NCI-H510A (cell line): ENCODE measurements at regions not wholly inside any gene's neighbourhood (a gene's known extent, or its start where the extent isn't known, plus 50 kb on each side); places are given as distances from the start of the nearest gene placed in this dataset.
"Not testable (repeated sequence)": the region's sequence is repeated elsewhere in the genome, so short reads cannot be mapped to it uniquely, and the experiment has no call there.

Experiments used
- DNase-seq: peaks from one replicate; lab custom pipeline; 2025; lab: John Stamatoyannopoulos, UW

GRCh38 chr4:181753207-181753606 lies 490.0 kb upstream of the TENM3 start:
- DNase-seq, result no peak

GRCh38 chr4:181755846-181756245 lies 487.4 kb upstream of the TENM3 start:
- DNase-seq, result no peak

- no peak for DNase-seq
Measured at GRCh38 chr4:181756451-181757095, 486.6 kb upstream of the TENM3 start.

- no peak for DNase-seq
Measured at GRCh38 chr4:181757098-181757497, 486.1 kb upstream of the TENM3 start.

- DNase-seq, result no peak
Measured at GRCh38 chr4:181757910-181758660, 485.1 kb upstream of the TENM3 start.

GRCh38 chr4:181760560-181760959 lies 482.6 kb upstream of the TENM3 start:
- no peak for DNase-seq

GRCh38 chr4:181761156-181761555 lies 482.0 kb upstream of the TENM3 start:
- no peak for DNase-seq

- no peak for DNase-seq
Measured at GRCh38 chr4:181766061-181766548, 477.1 kb upstream of the TENM3 start.

- no peak for DNase-seq
Measured at GRCh38 chr4:181770971-181771370, 472.2 kb upstream of the TENM3 start.

GRCh38 chr4:181775298-181775697 lies 467.9 kb upstream of the TENM3 start:
- no peak for DNase-seq

GRCh38 chr4:181776264-181777054 lies 466.7 kb upstream of the TENM3 start:
- no peak for DNase-seq

- DNase-seq, result no peak
Measured at GRCh38 chr4:181777518-181777917, 465.7 kb upstream of the TENM3 start.

- DNase-seq, result no peak
Measured at GRCh38 chr4:181784881-181785280, 458.3 kb upstream of the TENM3 start.

- DNase-seq, result no peak
Measured at GRCh38 chr4:181792641-181793040, 450.6 kb upstream of the TENM3 start.

- no peak for DNase-seq
Measured at GRCh38 chr4:181793096-181793495, 450.1 kb upstream of the TENM3 start.

GRCh38 chr4:181796502-181796901 lies 446.7 kb upstream of the TENM3 start:
- no peak for DNase-seq

- DNase-seq, result no peak
Measured at GRCh38 chr4:181798536-181798935, 444.7 kb upstream of the TENM3 start.

GRCh38 chr4:181799561-181800069 lies 443.6 kb upstream of the TENM3 start:
- DNase-seq, result no peak

- no peak for DNase-seq
Measured at GRCh38 chr4:181802207-181802606, 441.0 kb upstream of the TENM3 start.

GRCh38 chr4:181807771-181808170 lies 435.4 kb upstream of the TENM3 start:
- DNase-seq, result no peak

- no peak for DNase-seq
Measured at GRCh38 chr4:181810711-181811110, 432.5 kb upstream of the TENM3 start.

GRCh38 chr4:181811550-181811949 lies 431.7 kb upstream of the TENM3 start:
- DNase-seq, result not testable (repeated sequence)

GRCh38 chr4:181819946-181820345 lies 423.3 kb upstream of the TENM3 start:
- DNase-seq, result no peak
